ENCODE measurements at regions not wholly inside any gene's neighbourhood (a gene's known extent, or its start where the extent isn't known, plus 50 kb on each side); places are given as distances from the start of the nearest gene placed in this dataset.

DNA sequence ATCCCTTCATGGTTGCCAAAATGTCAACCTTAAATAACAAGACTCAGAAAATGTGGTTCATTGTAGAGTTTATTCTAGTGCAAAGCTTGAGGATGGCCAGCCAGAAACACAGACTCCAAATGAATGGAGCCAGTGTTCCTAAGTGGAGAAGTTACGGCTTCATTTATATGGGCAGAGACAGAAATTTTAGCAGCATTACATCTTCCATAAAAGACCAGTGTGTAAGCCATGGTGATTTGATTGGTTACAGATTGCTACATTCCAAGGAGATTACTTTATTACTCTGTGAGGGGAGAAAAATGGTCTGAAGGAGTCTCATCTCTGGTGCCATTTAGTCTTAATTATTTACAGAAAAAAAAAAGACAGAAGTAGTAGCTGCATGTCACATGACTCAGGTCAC is 97.8 kb downstream of the OTOR start:
- TF ChIP-seq, protein P1, sequence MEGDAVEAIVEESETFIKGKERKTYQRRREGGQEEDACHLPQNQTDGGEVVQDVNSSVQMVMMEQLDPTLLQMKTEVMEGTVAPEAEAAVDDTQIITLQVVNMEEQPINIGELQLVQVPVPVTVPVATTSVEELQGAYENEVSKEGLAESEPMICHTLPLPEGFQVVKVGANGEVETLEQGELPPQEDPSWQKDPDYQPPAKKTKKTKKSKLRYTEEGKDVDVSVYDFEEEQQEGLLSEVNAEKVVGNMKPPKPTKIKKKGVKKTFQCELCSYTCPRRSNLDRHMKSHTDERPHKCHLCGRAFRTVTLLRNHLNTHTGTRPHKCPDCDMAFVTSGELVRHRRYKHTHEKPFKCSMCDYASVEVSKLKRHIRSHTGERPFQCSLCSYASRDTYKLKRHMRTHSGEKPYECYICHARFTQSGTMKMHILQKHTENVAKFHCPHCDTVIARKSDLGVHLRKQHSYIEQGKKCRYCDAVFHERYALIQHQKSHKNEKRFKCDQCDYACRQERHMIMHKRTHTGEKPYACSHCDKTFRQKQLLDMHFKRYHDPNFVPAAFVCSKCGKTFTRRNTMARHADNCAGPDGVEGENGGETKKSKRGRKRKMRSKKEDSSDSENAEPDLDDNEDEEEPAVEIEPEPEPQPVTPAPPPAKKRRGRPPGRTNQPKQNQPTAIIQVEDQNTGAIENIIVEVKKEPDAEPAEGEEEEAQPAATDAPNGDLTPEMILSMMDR (IDR thresholded peaks at IDR 0.05; ENCODE audit: unreplicated experiment): no peak
- CTCF ChIA-PET: interaction anchor here (1.0 to 3.5 kb wide), 2 partner anchors 9 to 25 kb away, joined by 3 to 18 read pairs; no protein-coding TSS in a partner anchor
- H3K4me3 Mint-ChIP-seq (ENCODE audit: unreplicated experiment): no peak overlapping the region
- no TSS peak for BruUV-seq (replicated peaks)
- no peaks in the 10 kb centered on the region for H3K9me3 Mint-ChIP-seq (ENCODE audit: unreplicated experiment)
- H3K27me3 Mint-ChIP-seq (ENCODE audit: insufficient read depth, unreplicated experiment): peaks cover 31% of the 10 kb centered on the region
- H3K27ac Mint-ChIP-seq (ENCODE audit: low read depth, unreplicated experiment): no peak overlapping the region
- H3K4me1 Mint-ChIP-seq (ENCODE audit: insufficient read depth, unreplicated experiment): no peaks in the 10 kb centered on the region
- DNase-seq (ENCODE audit: unreplicated experiment): no peak
- POLR2A ChIA-PET: interaction anchor here (0.7 kb wide), 1 partner anchor 1839 kb away, joined by 3 read pairs; no protein-coding TSS in a partner anchor
- intact Hi-C loops (cut with micrococcal nuclease): no loop called here
- H3K36me3 Mint-ChIP-seq (ENCODE audit: insufficient read depth, unreplicated experiment): peaks cover 6% of the 10 kb centered on the region

DNA sequence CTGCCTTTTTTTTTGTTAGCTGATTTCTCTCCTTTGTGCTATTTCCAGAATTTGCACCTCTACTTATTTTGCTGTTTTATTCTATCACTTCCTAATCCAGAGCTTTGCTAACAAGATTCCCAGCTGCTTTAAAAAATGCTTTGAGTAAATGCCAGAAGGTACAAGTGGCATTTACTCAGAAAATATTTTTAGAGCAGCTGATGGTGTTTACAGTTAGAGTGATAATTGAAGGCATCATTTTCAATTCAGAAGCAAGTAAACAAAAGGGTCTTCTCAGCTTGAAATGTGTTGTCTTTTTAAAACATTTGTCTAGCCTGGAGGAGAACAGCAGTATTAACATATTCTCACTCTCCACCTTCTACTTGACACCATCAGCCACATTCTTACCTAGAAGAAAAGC is 99.9 kb downstream of the OTOR start:
- Mint-ChIP-seq H3K9me3 (ENCODE audit: unreplicated experiment) (no peaks in the 10 kb centered on the region), H3K4me1 (ENCODE audit: insufficient read depth, unreplicated experiment) (no peaks in the 10 kb centered on the region), H3K27me3 (ENCODE audit: insufficient read depth, unreplicated experiment) (peaks cover 49% of the 10 kb centered on the region), H3K27ac (ENCODE audit: low read depth, unreplicated experiment) (no peak overlapping the region), H3K36me3 (ENCODE audit: insufficient read depth, unreplicated experiment) (peaks cover 6% of the 10 kb centered on the region), H3K4me3 (ENCODE audit: unreplicated experiment) (no peak overlapping the region)
- TF ChIP-seq, protein P1 (IDR thresholded peaks at IDR 0.05; ENCODE audit: unreplicated experiment): no peak
- DNase-seq (ENCODE audit: unreplicated experiment): no peak
- ChIA-PET CTCF (interaction anchor here (1.3 to 1.6 kb wide), 2 partner anchors 46 to 582 kb away, joined by 3 read pairs; no protein-coding TSS in a partner anchor), POLR2A (no interaction called here)
- BruUV-seq (replicated peaks): no TSS peak
- intact Hi-C loops (cut with micrococcal nuclease): no loop called here

DNA sequence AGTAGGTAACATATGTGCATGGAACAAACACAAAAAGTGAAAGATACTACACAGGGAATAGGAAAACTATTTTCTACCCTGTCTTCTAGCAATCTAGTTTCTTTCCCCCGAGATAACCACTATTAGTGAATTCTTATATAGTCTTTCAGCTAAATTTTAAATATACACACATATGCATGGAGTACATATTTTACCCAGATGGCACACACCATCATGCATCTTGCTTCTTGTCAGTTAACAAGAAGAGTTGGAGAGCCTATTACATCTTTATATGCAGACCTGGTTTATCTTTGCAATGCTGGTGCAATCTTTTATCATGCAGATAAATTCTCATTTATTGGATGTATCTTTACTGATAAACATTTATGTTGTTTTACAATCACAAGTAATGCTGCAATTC is 100.4 kb downstream of the OTOR start:
- Mint-ChIP-seq H3K36me3 (ENCODE audit: insufficient read depth, unreplicated experiment) (peaks cover 6% of the 10 kb centered on the region), H3K4me3 (ENCODE audit: unreplicated experiment) (no peak overlapping the region), H3K27ac (ENCODE audit: low read depth, unreplicated experiment) (no peak overlapping the region), H3K27me3 (ENCODE audit: insufficient read depth, unreplicated experiment) (peaks cover 53% of the 10 kb centered on the region), H3K9me3 (ENCODE audit: unreplicated experiment) (no peaks in the 10 kb centered on the region), H3K4me1 (ENCODE audit: insufficient read depth, unreplicated experiment) (no peaks in the 10 kb centered on the region)
- ChIA-PET POLR2A (no interaction called here), CTCF (interaction anchor here (1.6 kb wide), 1 partner anchor 582 kb away, joined by 3 read pairs; no protein-coding TSS in a partner anchor)
- no TSS peak for BruUV-seq (replicated peaks)
- intact Hi-C loops (cut with micrococcal nuclease): no loop called here
- TF ChIP-seq, protein P1 (IDR thresholded peaks at IDR 0.05; ENCODE audit: unreplicated experiment): no peak
- no peak for DNase-seq (ENCODE audit: unreplicated experiment)

DNA sequence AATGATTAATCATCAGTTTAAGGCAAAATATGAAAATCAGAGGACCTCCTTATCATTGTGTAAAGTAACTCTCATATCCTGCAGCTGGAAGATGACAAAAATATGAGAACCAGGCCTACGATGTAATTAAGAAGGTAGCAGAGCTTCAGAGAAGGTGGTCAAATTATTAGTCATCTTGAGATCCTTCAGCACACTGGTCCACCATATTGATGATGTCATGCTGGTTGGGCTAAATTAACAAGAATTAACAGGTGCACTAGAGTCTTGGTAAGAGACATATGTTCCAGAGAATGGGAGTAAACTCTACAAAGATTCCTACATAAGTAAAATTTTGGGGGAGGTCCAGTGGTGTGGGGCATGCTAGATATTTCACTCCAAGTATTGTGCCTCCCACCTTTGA is 112.8 kb downstream of the OTOR start:
- CTCF ChIA-PET: no interaction called here
- peaks cover 14% of the 10 kb centered on the region for H3K9me3 Mint-ChIP-seq (ENCODE audit: unreplicated experiment)
- POLR2A ChIA-PET: no interaction called here
- BruUV-seq (replicated peaks): no TSS peak
- TF ChIP-seq, protein P1 (IDR thresholded peaks at IDR 0.05; ENCODE audit: unreplicated experiment): no peak
- no peak for DNase-seq (ENCODE audit: unreplicated experiment)
- intact Hi-C loops (cut with micrococcal nuclease): no loop called here
- H3K4me3 Mint-ChIP-seq (ENCODE audit: unreplicated experiment): no peak overlapping the region
- no peak overlapping the region for H3K27ac Mint-ChIP-seq (ENCODE audit: low read depth, unreplicated experiment)
- H3K4me1 Mint-ChIP-seq (ENCODE audit: insufficient read depth, unreplicated experiment): no peaks in the 10 kb centered on the region
- no peaks in the 10 kb centered on the region for H3K36me3 Mint-ChIP-seq (ENCODE audit: insufficient read depth, unreplicated experiment)
- H3K27me3 Mint-ChIP-seq (ENCODE audit: insufficient read depth, unreplicated experiment): peaks cover 8% of the 10 kb centered on the region
